ENCODE measurements at regions not wholly inside any gene's neighbourhood (a gene's known extent, or its start where the extent isn't known, plus 50 kb on each side); places are given as distances from the start of the nearest gene placed in this dataset.
A peak's percentile ranks its signal among the peaks of the same experiment; 100 is the strongest.
"Not testable (repeated sequence)": the region's sequence is repeated elsewhere in the genome, so short reads cannot be mapped to it uniquely, and the experiment has no call there.

- DNase-seq: no peak
Observed at GRCh38 chr5:124952079-124952478, 205.6 kb upstream of the ZNF608 start.

GRCh38 chr5:124952566-124952965, 206.1 kb upstream of the ZNF608 start:
- intact Hi-C loops (cut with DNase I): no loop called here
- DNase-seq: no peak

More at GRCh38 chr5:124952079-124952478, 205.6 kb upstream of the ZNF608 start:
- intact Hi-C loops (cut with DNase I): no loop called here

GRCh38 chr5:124954784-124955183, 208.3 kb upstream of the ZNF608 start:
- no peak for DNase-seq
- intact Hi-C loops (cut with DNase I): no loop called here

GRCh38 chr5:124956471-124957029, 210.1 kb upstream of the ZNF608 start:
- intact Hi-C loops (cut with DNase I): no loop called here
- no peak for DNase-seq

GRCh38 chr5:124957063-124957462, 210.6 kb upstream of the ZNF608 start:
- DNase-seq: no peak
- intact Hi-C loops (cut with DNase I): no loop called here

- intact Hi-C loops (cut with DNase I): no loop called here
- no peak for DNase-seq
Observed at GRCh38 chr5:124960266-124960665, 213.8 kb upstream of the ZNF608 start.

GRCh38 chr5:124961521-124961920, 215.1 kb upstream of the ZNF608 start:
- intact Hi-C loops (cut with DNase I): no loop called here
- DNase-seq: no peak

- intact Hi-C loops (cut with DNase I): no loop called here
- no peak for DNase-seq
Observed at GRCh38 chr5:124962111-124962510, 215.7 kb upstream of the ZNF608 start.

- DNase-seq: no peak
Observed at GRCh38 chr5:124962735-124963134, 216.3 kb upstream of the ZNF608 start.

GRCh38 chr5:124963236-124963919, 216.9 kb upstream of the ZNF608 start:
- intact Hi-C loops (cut with DNase I): no loop called here
- DNase-seq: no peak

More at GRCh38 chr5:124962735-124963134, 216.3 kb upstream of the ZNF608 start:
- intact Hi-C loops (cut with DNase I): no loop called here

GRCh38 chr5:124966741-124967140, 220.3 kb upstream of the ZNF608 start:
- DNase-seq; intact Hi-C loops (cut with DNase I): not testable (repeated sequence)

GRCh38 chr5:124970381-124970780, 223.9 kb upstream of the ZNF608 start:
- intact Hi-C loops (cut with DNase I); DNase-seq: not testable (repeated sequence)

GRCh38 chr5:124972703-124973102, 226.3 kb upstream of the ZNF608 start:
- intact Hi-C loops (cut with DNase I): no loop called here
- no peak for DNase-seq

- intact Hi-C loops (cut with DNase I): no loop called here
- DNase-seq: no peak
Observed at GRCh38 chr5:124973661-124974060, 227.2 kb upstream of the ZNF608 start.

- intact Hi-C loops (cut with DNase I): no loop called here
- peak in 1 of 10 donors; percentile 57 for DNase-seq
Observed at GRCh38 chr5:124976086-124976485, 229.6 kb upstream of the ZNF608 start.

GRCh38 chr5:124979251-124979650, 232.8 kb upstream of the ZNF608 start:
- intact Hi-C loops (cut with DNase I): no loop called here
- DNase-seq: no peak

GRCh38 chr5:124980163-124980941, 233.9 kb upstream of the ZNF608 start:
- intact Hi-C loops (cut with DNase I): loop anchor here (5.0 kb wide), 1 partner anchor 58 kb away; no protein-coding TSS in a partner anchor

GRCh38 chr5:124981901-124982300, 235.5 kb upstream of the ZNF608 start:
- no peak for DNase-seq
- intact Hi-C loops (cut with DNase I): loop anchor here (5.0 kb wide), 1 partner anchor 60 kb away; no protein-coding TSS in a partner anchor

More at GRCh38 chr5:124980163-124980941, 233.9 kb upstream of the ZNF608 start:
- DNase-seq: peak in 5 of 10 donors; percentile 10 to 82 (median 19)

- intact Hi-C loops (cut with DNase I): no loop called here
- DNase-seq: no peak
Observed at GRCh38 chr5:124986170-124986569, 239.7 kb upstream of the ZNF608 start.

- intact Hi-C loops (cut with DNase I): no loop called here
- no peak for DNase-seq
Observed at GRCh38 chr5:124986667-124987066, 240.2 kb upstream of the ZNF608 start.

GRCh38 chr5:124987786-124988185, 241.3 kb upstream of the ZNF608 start:
- DNase-seq; intact Hi-C loops (cut with DNase I): not testable (repeated sequence)

All from posterior cingulate gyrus (tissue), 11 donors.